Endometrial microvascular endothelial cells (primary cell): ENCODE measurements at regions not wholly inside any gene's neighbourhood (a gene's known extent, or its start where the extent isn't known, plus 50 kb on each side); places are given as distances from the start of the nearest gene placed in this dataset.
"Not testable (repeated sequence)": the region's sequence is repeated elsewhere in the genome, so short reads cannot be mapped to it uniquely, and the experiment has no call there.

Source experiments
- in situ Hi-C: cut with HindIII; loops from 2 replicates; pipeline ENCODE4 v1.10.0; 2017; ENCODE audit warnings: low sequenced_read_pairs, low pct_unique_long_range_greater_than_20kb; ENCODE audit errors: inconsistent ontology term

- in situ Hi-C loops = loop anchor here (25.0 kb wide), 1 partner anchor 424 kb away; no protein-coding TSS in a partner anchor
These were observed 113.0 kb upstream of the GALNT15 start for GRCh38 chr3:16061491-16061890.

GRCh38 chr3:16063603-16064002 lies 110.9 kb upstream of the GALNT15 start:
- in situ Hi-C loops = loop anchor here (25.0 kb wide), 1 partner anchor 426 kb away; no protein-coding TSS in a partner anchor

- in situ Hi-C loops = loop anchor here (25.0 kb wide), 1 partner anchor 428 kb away; no protein-coding TSS in a partner anchor
These were observed 109.7 kb upstream of the GALNT15 start for GRCh38 chr3:16064642-16065414.

- in situ Hi-C loops = loop anchor here (25.0 kb wide), 1 partner anchor 429 kb away; no protein-coding TSS in a partner anchor
These were observed 107.9 kb upstream of the GALNT15 start for GRCh38 chr3:16066545-16066944.

- in situ Hi-C loops = loop anchor here (25.0 kb wide), 1 partner anchor 430 kb away; no protein-coding TSS in a partner anchor
These were observed 107.5 kb upstream of the GALNT15 start for GRCh38 chr3:16066975-16067374.

GRCh38 chr3:16067837-16068471 lies 106.5 kb upstream of the GALNT15 start:
- in situ Hi-C loops = loop anchor here (25.0 kb wide), 1 partner anchor 431 kb away; no protein-coding TSS in a partner anchor

- in situ Hi-C loops = loop anchor here (25.0 kb wide), 1 partner anchor 432 kb away; no protein-coding TSS in a partner anchor
These were observed 105.1 kb upstream of the GALNT15 start for GRCh38 chr3:16069149-16069922.

GRCh38 chr3:16070707-16071106 lies 103.8 kb upstream of the GALNT15 start:
- in situ Hi-C loops = loop anchor here (25.0 kb wide), 1 partner anchor 433 kb away; no protein-coding TSS in a partner anchor

- in situ Hi-C loops = loop anchor here (25.0 kb wide), 1 partner anchor 434 kb away; no protein-coding TSS in a partner anchor
These were observed 103.3 kb upstream of the GALNT15 start for GRCh38 chr3:16071206-16071605.

GRCh38 chr3:16072420-16073110 lies 101.9 kb upstream of the GALNT15 start:
- in situ Hi-C loops = loop anchor here (25.0 kb wide), 1 partner anchor 435 kb away; no protein-coding TSS in a partner anchor

- in situ Hi-C loops = loop anchor here (25.0 kb wide), 1 partner anchor 436 kb away; no protein-coding TSS in a partner anchor
These were observed 101.3 kb upstream of the GALNT15 start for GRCh38 chr3:16073203-16073602.

GRCh38 chr3:16073990-16074671 lies 100.3 kb upstream of the GALNT15 start:
- in situ Hi-C loops = loop anchor here (25.0 kb wide), 1 partner anchor 437 kb away; no protein-coding TSS in a partner anchor

- in situ Hi-C loops = no loop called here
These were observed 98.8 kb upstream of the GALNT15 start for GRCh38 chr3:16075647-16076046.

GRCh38 chr3:16076564-16076963 lies 97.9 kb upstream of the GALNT15 start:
- in situ Hi-C loops = no loop called here

- in situ Hi-C loops = not testable (repeated sequence)
These were observed 97.3 kb upstream of the GALNT15 start for GRCh38 chr3:16077146-16077545.

- in situ Hi-C loops = not testable (repeated sequence)
These were observed 96.8 kb upstream of the GALNT15 start for GRCh38 chr3:16077681-16078080.

GRCh38 chr3:16079519-16079918 lies 95.0 kb upstream of the GALNT15 start:
- in situ Hi-C loops = no loop called here

- in situ Hi-C loops = no loop called here
These were observed 92.8 kb upstream of the GALNT15 start for GRCh38 chr3:16081661-16082060.
